ENCODE measurements at regions not wholly inside any gene's neighbourhood (a gene's known extent, or its start where the extent isn't known, plus 50 kb on each side); places are given as distances from the start of the nearest gene placed in this dataset.

- no peak for DNase-seq (ENCODE audit: low read depth)
- TF ChIP-seq CTCF (conservative IDR thresholded peaks at IDR 0.05; ENCODE audit: low read depth, low read length) = no peak
- H3K4me3 ChIP-seq (ENCODE audit: low read depth, low read length) = no peak overlapping the region
Observed at GRCh38 chr12:43294916-43295315, 257.1 kb downstream of the ADAMTS20 start.

DNA sequence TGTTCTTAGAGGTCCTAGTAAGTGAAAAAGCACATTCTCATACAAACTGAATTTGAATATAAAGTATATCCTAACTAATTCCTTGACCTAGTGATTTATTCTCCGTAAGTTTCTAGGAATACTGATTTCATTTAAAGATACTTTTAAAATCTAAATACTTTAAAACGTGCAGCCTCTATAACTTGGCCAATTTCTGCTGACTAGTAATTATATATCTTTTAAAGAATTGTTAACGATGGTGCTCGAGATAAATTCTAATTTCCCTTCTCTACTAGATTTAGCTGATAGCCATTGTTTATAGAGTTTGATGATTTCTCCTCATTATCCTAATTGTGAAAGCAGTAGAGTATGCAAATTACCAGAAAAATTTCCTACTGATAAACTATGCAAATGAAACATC is 257.9 kb downstream of the ADAMTS20 start:
- H3K4me3 ChIP-seq (ENCODE audit: low read depth, low read length) = no peak overlapping the region
- no peak for DNase-seq (ENCODE audit: low read depth)
- no peak for TF ChIP-seq CTCF (conservative IDR thresholded peaks at IDR 0.05; ENCODE audit: low read depth, low read length)

GRCh38 chr12:43293396-43293795 is 258.6 kb downstream of the ADAMTS20 start:
- no peak for TF ChIP-seq CTCF (conservative IDR thresholded peaks at IDR 0.05; ENCODE audit: low read depth, low read length)
- no peak overlapping the region for H3K4me3 ChIP-seq (ENCODE audit: low read depth, low read length)
- no peak for DNase-seq (ENCODE audit: low read depth)

DNA sequence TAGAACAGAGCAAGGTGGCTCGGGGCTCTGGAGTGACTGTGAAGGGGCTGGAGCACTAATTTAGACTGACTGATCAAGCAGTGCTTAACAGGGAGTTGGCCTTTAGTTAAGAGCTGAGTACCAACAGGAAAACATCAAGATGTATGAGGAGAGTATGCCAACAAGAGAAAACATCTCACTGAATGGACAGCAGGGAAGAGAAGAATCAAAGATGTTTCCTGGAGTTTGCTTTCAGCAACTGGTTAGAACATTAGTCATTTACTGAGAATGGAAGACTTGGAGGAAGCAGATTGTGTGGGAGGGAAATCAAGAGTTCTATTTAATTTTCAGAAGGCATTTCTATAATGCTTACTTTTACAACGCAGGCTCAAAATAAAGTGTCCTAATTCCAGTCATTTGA is 259.3 kb downstream of the ADAMTS20 start:
- DNase-seq (ENCODE audit: low read depth) = no peak
- H3K4me3 ChIP-seq (ENCODE audit: low read depth, low read length) = no peak overlapping the region
- TF ChIP-seq CTCF (conservative IDR thresholded peaks at IDR 0.05; ENCODE audit: low read depth, low read length) = no peak

- no peak for TF ChIP-seq CTCF (conservative IDR thresholded peaks at IDR 0.05; ENCODE audit: low read depth, low read length)
- DNase-seq (ENCODE audit: low read depth) = no peak
- H3K4me3 ChIP-seq (ENCODE audit: low read depth, low read length) = no peak overlapping the region
Observed at GRCh38 chr12:43291516-43291915, 260.5 kb downstream of the ADAMTS20 start.

DNA sequence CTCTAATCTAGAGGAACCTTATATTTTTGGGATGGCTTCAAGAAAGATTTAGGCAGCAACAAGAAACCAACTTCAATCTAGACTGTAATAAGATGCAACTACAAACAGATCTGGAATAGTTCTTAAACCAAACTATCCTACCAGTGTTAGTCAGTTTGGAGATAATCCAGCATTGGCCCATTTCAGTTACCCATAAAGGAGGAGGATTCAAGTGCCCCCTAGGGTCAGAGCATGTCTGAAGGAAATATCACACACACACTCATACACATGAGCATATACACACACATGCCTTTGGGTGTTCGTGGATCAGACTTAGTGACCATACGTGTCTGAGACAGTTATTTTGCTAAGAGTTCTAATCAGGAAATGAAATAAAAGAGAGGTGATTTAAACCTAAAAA is 261.2 kb downstream of the ADAMTS20 start:
- TF ChIP-seq CTCF (conservative IDR thresholded peaks at IDR 0.05; ENCODE audit: low read depth, low read length) = no peak
- no peak overlapping the region for H3K4me3 ChIP-seq (ENCODE audit: low read depth, low read length)
- no peak for DNase-seq (ENCODE audit: low read depth)

GRCh38 chr12:43289426-43289801 is 262.6 kb downstream of the ADAMTS20 start:
- H3K4me3 ChIP-seq (ENCODE audit: low read depth, low read length) = no peak overlapping the region
- DNase-seq (ENCODE audit: low read depth) = no peak
- no peak for TF ChIP-seq CTCF (conservative IDR thresholded peaks at IDR 0.05; ENCODE audit: low read depth, low read length)
